HepG2 (cell line): ENCODE measurements at regions not wholly inside any gene's neighbourhood (a gene's known extent, or its start where the extent isn't known, plus 50 kb on each side); places are given as distances from the start of the nearest gene placed in this dataset.

ENCODE experiments used
- ATAC-seq: fragments of 200-7000 bp; cut with Tn5 transposase; 3 replicates; pipeline ENCODE4 v1.9.1; 2020; ENCODE audit warnings: mild to moderate bottlenecking, moderate library complexity
- BruUV-seq: library from RNA; stranded (reverse); fragments of 400-500 nt; replicated peaks from 2 replicates; lab custom pipeline; 2021; lab: Mats Ljungman, UMichigan
- CTCF ChIA-PET: fragments of 300-600 bp; formaldehyde crosslinking; extraction: SDS; loops from one replicate; lab custom pipeline; 2021; ENCODE audit warnings: low total read pairs, inconsistent platforms, low intra/inter-chr PET ratio; lab: Yijun Ruan, JAX
- POLR2A ChIA-PET: fragments of 350-600 bp; sonication (Branson Sonifier 250); formaldehyde crosslinking; loops from one replicate; lab custom pipeline; 2020; ENCODE audit warnings: antibody characterized with exemption, inconsistent platforms; lab: Yijun Ruan, JAX
- DNase-seq: peaks from one replicate; pipeline ENCODE4 v3.0.0-alpha.2; 2015; ENCODE audit warnings: low spot score
- FAIRE-seq: peaks from 3 replicates; lab custom pipeline; 2011; peaks lifted over from hg19 to GRCh38; lab: Jason Lieb, UNC
- H2AFZ ChIP-seq: one replicate; pipeline ENCODE4 v1.6.1; 2011; ENCODE audit warnings: low read length, inconsistent platforms
- H3K27ac ChIP-seq: fragments of 300-600 bp; 3 replicates; pipeline ENCODE4 v1.8.0; 2011; ENCODE audit warnings: mixed run types, mild to moderate bottlenecking, mixed read lengths, low read length, inconsistent platforms; ENCODE audit not compliant: insufficient read depth; ENCODE audit errors: extremely low read length
- H3K27me3 ChIP-seq, 2 experiments: fragments of 200-600 bp in 1 of 2; 2 replicates in 1 of 2; 3 replicates in 1 of 2; pipeline versions ENCODE4 v1.6.0 to v1.8.0; 2011; ENCODE audit warnings: low read length in 2 of 2, mild to moderate bottlenecking in 2 of 2, moderate library complexity in 2 of 2, inconsistent platforms in 1 of 2; ENCODE audit not compliant: insufficient read depth in 2 of 2, control insufficient read depth in 1 of 2
- H3K36me3 ChIP-seq, 2 experiments: fragments of 200-600 bp in 1 of 2; replicated peaks in 1 of 2; 2 replicates in 1 of 2; 3 replicates in 1 of 2; pipeline versions ENCODE4 v1.5.1 to v1.8.0; 2011; ENCODE audit warnings: low read length in 2 of 2, inconsistent platforms in 1 of 2; ENCODE audit not compliant: insufficient read depth in 2 of 2, control insufficient read depth in 1 of 2
- H3K4me1 ChIP-seq: 2 replicates; pipeline ENCODE4 v1.5.1; 2012; ENCODE audit warnings: low read length, inconsistent platforms; ENCODE audit not compliant: insufficient read depth
- H3K4me2 ChIP-seq: 2 replicates; pipeline ENCODE4 v1.6.0; 2011; ENCODE audit warnings: low read depth, low read length, inconsistent platforms
- H3K4me3 ChIP-seq, 3 experiments: fragments of 200-600 bp in 1 of 3; sonication (generic), shearing (Covaris generic) in 1 of 3; replicated peaks in 1 of 3; 2 replicates each; pipeline ENCODE4 v1.5.1; 2011 to 2016; ENCODE audit warnings: low read length in 3 of 3, inconsistent platforms in 2 of 3, low read depth in 2 of 3, mild to moderate bottlenecking in 2 of 3, control low read depth in 1 of 3, mixed read lengths in 1 of 3; ENCODE audit not compliant: insufficient read depth in 1 of 3
- H3K79me2 ChIP-seq: one replicate; pipeline ENCODE4 v1.6.1; 2011; ENCODE audit warnings: low read length, inconsistent platforms; ENCODE audit not compliant: insufficient read depth
- H3K9ac ChIP-seq: 2 replicates; pipeline ENCODE4 v1.6.0; 2011; ENCODE audit warnings: mild to moderate bottlenecking, low read depth, low read length, inconsistent platforms; ENCODE audit not compliant: insufficient read depth
- H3K9me3 ChIP-seq: 2 replicates; pipeline ENCODE4 v1.5.1; 2012; ENCODE audit warnings: mild to moderate bottlenecking, low read length
- H4K20me1 ChIP-seq: 2 replicates; pipeline ENCODE4 v1.6.0; 2011; ENCODE audit warnings: inconsistent platforms, mild to moderate bottlenecking, low read length, moderate library complexity; ENCODE audit not compliant: insufficient read depth
- BRCA1 ChIP-seq: sonication (generic); formaldehyde crosslinking; IDR thresholded peaks from 2 replicates; pipeline ENCODE4 v1.4.0; 2020; ENCODE audit warnings: missing genetic modification reagents
- JUNB ChIP-seq: sonication (generic); formaldehyde crosslinking; IDR thresholded peaks from 2 replicates; pipeline ENCODE4 v1.8.0; 2022; ENCODE audit warnings: missing genetic modification reagents, mild to moderate bottlenecking, borderline replicate concordance
- NR3C1 ChIP-seq: sonication (generic); formaldehyde crosslinking; IDR thresholded peaks from 2 replicates; pipeline ENCODE4 v1.4.0; 2020; ENCODE audit warnings: missing genetic modification reagents
- SETDB1 ChIP-seq: sonication (generic); formaldehyde crosslinking; IDR thresholded peaks from 2 replicates; pipeline ENCODE4 v1.5.1; 2020; ENCODE audit warnings: missing genetic modification reagents, mild to moderate bottlenecking, borderline replicate concordance
- SOX6 ChIP-seq, 2 experiments: fragments of 450-650 bp in 1 of 2; sonication (generic) in 1 of 2; formaldehyde crosslinking in 1 of 2; IDR thresholded peaks; 2 replicates each; pipeline versions ENCODE4 v1.4.0 to v1.6.1; 2017 to 2020; ENCODE audit warnings: antibody characterized with exemption in 1 of 2, mild to moderate bottlenecking in 1 of 2, missing genetic modification reagents in 1 of 2
- ZFAT ChIP-seq: sonication (generic); formaldehyde crosslinking; conservative IDR thresholded peaks from 2 replicates; pipeline ENCODE4 v1.8.1; 2023; ENCODE audit warnings: missing genetic modification reagents, inconsistent platforms
- ZNF44 ChIP-seq: sonication (generic); formaldehyde crosslinking; IDR thresholded peaks from 2 replicates; pipeline ENCODE4 v1.5.1; 2020; ENCODE audit warnings: mild to moderate bottlenecking, missing genetic modification reagents
- WGBS: methylation state at CpG from one replicate; pipeline ENCODE4 v1.1.6; 2017; ENCODE audit warnings: low lambda C conversion rate; 5-methylcytosine and 5-hydroxymethylcytosine counted together
- in situ Hi-C: cut with HindIII; loops from 2 replicates; pipeline ENCODE4 v1.10.0; 2017; ENCODE audit warnings: low pct_unique_long_range_greater_than_20kb; ENCODE audit not compliant: extremely low pct_ligation_motif_present
- intact Hi-C: fragments of 100-400 bp; cut with micrococcal nuclease; formaldehyde crosslinking; loops from one replicate; pipeline ENCODE4 v1.10.0; 2022; ENCODE audit not compliant: unreplicated experiment
- TF ChIP-seq, protein P1 (sequence below): IDR thresholded peaks from 2 replicates; pipeline ENCODE4 v1.6.1; 2016; ENCODE audit warnings: low read depth, control low read depth
- TF ChIP-seq, protein P2 (sequence below): sonication (generic); formaldehyde crosslinking; IDR thresholded peaks from 2 replicates; pipeline ENCODE4 v1.4.0; 2020; ENCODE audit warnings: missing genetic modification reagents, borderline replicate concordance
- TF ChIP-seq, protein P3 (sequence below): sonication (generic); formaldehyde crosslinking; IDR thresholded peaks from 2 replicates; pipeline ENCODE4 v1.4.0; 2020; ENCODE audit warnings: missing genetic modification reagents
- TF ChIP-seq, protein P4 (sequence below): sonication (generic); formaldehyde crosslinking; IDR thresholded peaks from 2 replicates; pipeline ENCODE4 v1.5.0; 2020; ENCODE audit warnings: missing genetic modification reagents

DNA sequence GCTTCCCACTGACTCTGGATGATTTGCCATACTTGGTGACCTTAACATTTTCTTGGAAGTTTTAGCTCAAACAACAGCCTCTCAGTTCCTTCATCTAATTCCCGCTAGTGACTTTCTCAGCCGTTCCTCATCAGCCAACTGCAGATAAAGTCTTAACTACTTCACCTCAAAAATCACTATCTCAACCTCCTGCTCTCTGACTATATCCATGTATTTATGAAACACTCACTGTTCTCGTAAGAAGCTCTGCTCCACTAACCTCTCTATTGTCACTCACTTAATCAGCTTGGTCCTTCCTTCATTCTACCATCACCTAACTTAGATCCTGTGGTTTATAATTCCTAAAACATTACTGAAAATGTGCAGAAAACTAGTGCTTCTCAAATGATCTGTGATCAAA, 1551.6 kb downstream of the MRPL39 start:
- WGBS: 1% methylated on average over 3 of the region's 3 CpGs
- DNase-seq (no peak), ATAC-seq (no peak), FAIRE-seq (no peak)
- Histone ChIP-seq H3K27me3 (no peaks in the 10 kb centered on the region), H3K4me1 (no peaks in the 10 kb centered on the region), H3K4me3 (no peak overlapping the region), H3K9me3 (peaks cover 70% of the 10 kb centered on the region), H2AFZ (no peak overlapping the region), H3K4me2 (no peak overlapping the region), H3K79me2 (no peaks in the 10 kb centered on the region), H4K20me1 (no peaks in the 10 kb centered on the region), H3K27ac (no peak overlapping the region), H3K9ac (no peak overlapping the region), H3K36me3 (no peaks in the 10 kb centered on the region)
- no TSS peak for BruUV-seq
- intact Hi-C loops (no loop called here), in situ Hi-C loops (no loop called here)
- no peak for TF ChIP-seq SOX6 (IDR thresholded peaks at IDR 0.05)
- TF ChIP-seq SOX6 (CRISPR knock-in tag; IDR thresholded peaks at IDR 0.05): no peak
- TF ChIP-seq ZFAT (CRISPR knock-in tag): no peak
- TF ChIP-seq, protein P1, sequence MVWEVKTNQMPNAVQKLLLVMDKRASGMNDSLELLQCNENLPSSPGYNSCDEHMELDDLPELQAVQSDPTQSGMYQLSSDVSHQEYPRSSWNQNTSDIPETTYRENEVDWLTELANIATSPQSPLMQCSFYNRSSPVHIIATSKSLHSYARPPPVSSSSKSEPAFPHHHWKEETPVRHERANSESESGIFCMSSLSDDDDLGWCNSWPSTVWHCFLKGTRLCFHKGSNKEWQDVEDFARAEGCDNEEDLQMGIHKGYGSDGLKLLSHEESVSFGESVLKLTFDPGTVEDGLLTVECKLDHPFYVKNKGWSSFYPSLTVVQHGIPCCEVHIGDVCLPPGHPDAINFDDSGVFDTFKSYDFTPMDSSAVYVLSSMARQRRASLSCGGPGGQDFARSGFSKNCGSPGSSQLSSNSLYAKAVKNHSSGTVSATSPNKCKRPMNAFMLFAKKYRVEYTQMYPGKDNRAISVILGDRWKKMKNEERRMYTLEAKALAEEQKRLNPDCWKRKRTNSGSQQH (CRISPR knock-in tag): no peak
- no peak for TF ChIP-seq JUNB (CRISPR knock-in tag)
- TF ChIP-seq SETDB1 (CRISPR knock-in tag): no peak
- TF ChIP-seq NR3C1 (CRISPR knock-in tag): no peak
- TF ChIP-seq ZNF44: no peak
- TF ChIP-seq BRCA1 (CRISPR knock-in tag): no peak
- TF ChIP-seq, protein P2, sequence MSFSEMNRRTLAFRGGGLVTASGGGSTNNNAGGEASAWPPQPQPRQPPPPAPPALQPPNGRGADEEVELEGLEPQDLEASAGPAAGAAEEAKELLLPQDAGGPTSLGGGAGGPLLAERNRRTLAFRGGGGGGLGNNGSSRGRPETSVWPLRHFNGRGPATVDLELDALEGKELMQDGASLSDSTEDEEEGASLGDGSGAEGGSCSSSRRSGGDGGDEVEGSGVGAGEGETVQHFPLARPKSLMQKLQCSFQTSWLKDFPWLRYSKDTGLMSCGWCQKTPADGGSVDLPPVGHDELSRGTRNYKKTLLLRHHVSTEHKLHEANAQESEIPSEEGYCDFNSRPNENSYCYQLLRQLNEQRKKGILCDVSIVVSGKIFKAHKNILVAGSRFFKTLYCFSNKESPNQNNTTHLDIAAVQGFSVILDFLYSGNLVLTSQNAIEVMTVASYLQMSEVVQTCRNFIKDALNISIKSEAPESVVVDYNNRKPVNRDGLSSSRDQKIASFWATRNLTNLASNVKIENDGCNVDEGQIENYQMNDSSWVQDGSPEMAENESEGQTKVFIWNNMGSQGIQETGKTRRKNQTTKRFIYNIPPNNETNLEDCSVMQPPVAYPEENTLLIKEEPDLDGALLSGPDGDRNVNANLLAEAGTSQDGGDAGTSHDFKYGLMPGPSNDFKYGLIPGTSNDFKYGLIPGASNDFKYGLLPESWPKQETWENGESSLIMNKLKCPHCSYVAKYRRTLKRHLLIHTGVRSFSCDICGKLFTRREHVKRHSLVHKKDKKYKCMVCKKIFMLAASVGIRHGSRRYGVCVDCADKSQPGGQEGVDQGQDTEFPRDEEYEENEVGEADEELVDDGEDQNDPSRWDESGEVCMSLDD: no peak
- TF ChIP-seq, protein P3, sequence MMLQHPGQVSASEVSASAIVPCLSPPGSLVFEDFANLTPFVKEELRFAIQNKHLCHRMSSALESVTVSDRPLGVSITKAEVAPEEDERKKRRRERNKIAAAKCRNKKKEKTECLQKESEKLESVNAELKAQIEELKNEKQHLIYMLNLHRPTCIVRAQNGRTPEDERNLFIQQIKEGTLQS (CRISPR knock-in tag): no peak
- TF ChIP-seq, protein P4, sequence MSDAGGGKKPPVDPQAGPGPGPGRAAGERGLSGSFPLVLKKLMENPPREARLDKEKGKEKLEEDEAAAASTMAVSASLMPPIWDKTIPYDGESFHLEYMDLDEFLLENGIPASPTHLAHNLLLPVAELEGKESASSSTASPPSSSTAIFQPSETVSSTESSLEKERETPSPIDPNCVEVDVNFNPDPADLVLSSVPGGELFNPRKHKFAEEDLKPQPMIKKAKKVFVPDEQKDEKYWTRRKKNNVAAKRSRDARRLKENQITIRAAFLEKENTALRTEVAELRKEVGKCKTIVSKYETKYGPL (CRISPR knock-in tag): no peak
- ChIA-PET POLR2A (no interaction called here), CTCF (no interaction called here)
